Ishikawa (cell line): ENCODE measurements at regions not wholly inside any gene's neighbourhood (a gene's known extent, or its start where the extent isn't known, plus 50 kb on each side); places are given as distances from the start of the nearest gene placed in this dataset.

Experiments
- CEBPB ChIP-seq: IDR thresholded peaks from 2 replicates; pipeline ENCODE4 v1.6.1; 2012
- EGR1 ChIP-seq: IDR thresholded peaks from 2 replicates; pipeline ENCODE4 v1.6.1; 2012
- FOXM1 ChIP-seq: IDR thresholded peaks from 2 replicates; pipeline ENCODE4 v1.6.1; 2012; ENCODE audit warnings: low read depth, borderline replicate concordance
- NFIC ChIP-seq: IDR thresholded peaks from 2 replicates; pipeline ENCODE4 v1.6.1; 2012
- RAD21 ChIP-seq: IDR thresholded peaks from 2 replicates; pipeline ENCODE4 v1.6.1; 2012; ENCODE audit warnings: low read depth
- TEAD4 ChIP-seq: IDR thresholded peaks from 2 replicates; pipeline ENCODE4 v1.6.1; 2012
- YY1 ChIP-seq: IDR thresholded peaks from 2 replicates; pipeline ENCODE4 v1.6.1; 2012; ENCODE audit warnings: low read depth
- TF ChIP-seq, protein P1 (sequence below): IDR thresholded peaks from 2 replicates; pipeline ENCODE4 v1.6.1; 2012
- TF ChIP-seq, protein P2 (sequence below): IDR thresholded peaks from 2 replicates; pipeline ENCODE4 v1.6.1; 2012
- TF ChIP-seq, protein P3 (sequence below): IDR thresholded peaks from 2 replicates; pipeline ENCODE4 v1.6.1; 2012; ENCODE audit warnings: low read depth, mild to moderate bottlenecking

DNA sequence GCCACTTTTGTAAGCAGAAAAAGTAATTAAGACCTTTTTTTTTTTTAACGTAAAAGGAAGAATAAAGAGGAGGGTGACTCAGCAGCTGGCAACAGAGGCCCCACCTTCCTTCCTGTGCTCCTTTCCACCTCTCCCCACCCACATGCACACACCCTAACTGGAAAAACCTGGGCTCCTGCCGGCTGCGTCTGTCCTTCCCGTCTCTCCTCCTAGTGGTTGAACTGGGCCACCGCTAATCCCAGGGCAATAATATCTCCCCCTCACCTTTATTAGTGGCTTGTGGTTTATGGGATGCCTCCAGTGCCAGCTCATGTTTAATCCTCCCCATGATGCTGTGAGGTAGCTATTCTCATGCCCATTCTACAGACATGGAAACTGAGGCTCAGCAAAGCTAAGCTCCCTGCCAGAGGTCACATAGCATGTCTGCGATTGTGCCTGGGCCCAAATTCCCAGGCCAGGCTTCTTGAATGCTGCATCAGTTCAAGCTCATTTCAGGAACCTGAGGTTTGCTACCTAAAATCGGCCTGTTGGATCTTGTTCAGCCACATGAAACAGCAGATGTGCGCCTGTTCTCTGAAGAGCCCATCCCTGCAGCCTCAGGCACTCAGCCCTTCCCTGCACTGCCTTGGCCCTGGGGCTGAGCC is 60.9 kb upstream of the IL17B start:
- TF ChIP-seq, protein P1, sequence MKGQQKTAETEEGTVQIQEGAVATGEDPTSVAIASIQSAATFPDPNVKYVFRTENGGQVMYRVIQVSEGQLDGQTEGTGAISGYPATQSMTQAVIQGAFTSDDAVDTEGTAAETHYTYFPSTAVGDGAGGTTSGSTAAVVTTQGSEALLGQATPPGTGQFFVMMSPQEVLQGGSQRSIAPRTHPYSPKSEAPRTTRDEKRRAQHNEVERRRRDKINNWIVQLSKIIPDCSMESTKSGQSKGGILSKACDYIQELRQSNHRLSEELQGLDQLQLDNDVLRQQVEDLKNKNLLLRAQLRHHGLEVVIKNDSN = no peak
- TF ChIP-seq RAD21 (peak; percentile 40), FOXM1 (no peak), NFIC (0 out of 2 replicates have a peak, but pooled peaks have one; percentile 25), YY1 (0 out of 2 replicates have a peak, but pooled peaks have one; percentile 26), TEAD4 (no peak; the same call in 1 of the 2 replicates), CEBPB (no peak), EGR1 (no peak)
- TF ChIP-seq, protein P2, sequence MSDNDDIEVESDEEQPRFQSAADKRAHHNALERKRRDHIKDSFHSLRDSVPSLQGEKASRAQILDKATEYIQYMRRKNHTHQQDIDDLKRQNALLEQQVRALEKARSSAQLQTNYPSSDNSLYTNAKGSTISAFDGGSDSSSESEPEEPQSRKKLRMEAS = peak; percentile 35; the same call in 1 of the 2 replicates
- TF ChIP-seq, protein P3, sequence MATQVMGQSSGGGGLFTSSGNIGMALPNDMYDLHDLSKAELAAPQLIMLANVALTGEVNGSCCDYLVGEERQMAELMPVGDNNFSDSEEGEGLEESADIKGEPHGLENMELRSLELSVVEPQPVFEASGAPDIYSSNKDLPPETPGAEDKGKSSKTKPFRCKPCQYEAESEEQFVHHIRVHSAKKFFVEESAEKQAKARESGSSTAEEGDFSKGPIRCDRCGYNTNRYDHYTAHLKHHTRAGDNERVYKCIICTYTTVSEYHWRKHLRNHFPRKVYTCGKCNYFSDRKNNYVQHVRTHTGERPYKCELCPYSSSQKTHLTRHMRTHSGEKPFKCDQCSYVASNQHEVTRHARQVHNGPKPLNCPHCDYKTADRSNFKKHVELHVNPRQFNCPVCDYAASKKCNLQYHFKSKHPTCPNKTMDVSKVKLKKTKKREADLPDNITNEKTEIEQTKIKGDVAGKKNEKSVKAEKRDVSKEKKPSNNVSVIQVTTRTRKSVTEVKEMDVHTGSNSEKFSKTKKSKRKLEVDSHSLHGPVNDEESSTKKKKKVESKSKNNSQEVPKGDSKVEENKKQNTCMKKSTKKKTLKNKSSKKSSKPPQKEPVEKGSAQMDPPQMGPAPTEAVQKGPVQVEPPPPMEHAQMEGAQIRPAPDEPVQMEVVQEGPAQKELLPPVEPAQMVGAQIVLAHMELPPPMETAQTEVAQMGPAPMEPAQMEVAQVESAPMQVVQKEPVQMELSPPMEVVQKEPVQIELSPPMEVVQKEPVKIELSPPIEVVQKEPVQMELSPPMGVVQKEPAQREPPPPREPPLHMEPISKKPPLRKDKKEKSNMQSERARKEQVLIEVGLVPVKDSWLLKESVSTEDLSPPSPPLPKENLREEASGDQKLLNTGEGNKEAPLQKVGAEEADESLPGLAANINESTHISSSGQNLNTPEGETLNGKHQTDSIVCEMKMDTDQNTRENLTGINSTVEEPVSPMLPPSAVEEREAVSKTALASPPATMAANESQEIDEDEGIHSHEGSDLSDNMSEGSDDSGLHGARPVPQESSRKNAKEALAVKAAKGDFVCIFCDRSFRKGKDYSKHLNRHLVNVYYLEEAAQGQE = no peak
